CD4-positive, alpha-beta T cell (primary cell): ENCODE measurements at regions not wholly inside any gene's neighbourhood (a gene's known extent, or its start where the extent isn't known, plus 50 kb on each side); places are given as distances from the start of the nearest gene placed in this dataset.

Source experiments
- ATAC-seq: fragments of 200-7000 bp; cut with Tn5 transposase; one replicate; pipeline ENCODE4 v1.10.0; 2022; ENCODE audit warnings: mild to moderate bottlenecking; ENCODE audit not compliant: poor library complexity
- CTCF ChIA-PET: fragments of 350-600 bp; sonication (Branson Sonifier 250); formaldehyde crosslinking; loops from one replicate; lab custom pipeline; 2021; ENCODE audit warnings: antibody characterized with exemption, inconsistent platforms; lab: Charles Lee
- POLR2A ChIA-PET: fragments of 350-600 bp; sonication (Branson Sonifier 250); formaldehyde crosslinking; loops from one replicate; lab custom pipeline; 2021; ENCODE audit warnings: antibody characterized with exemption, inconsistent platforms; lab: Charles Lee
- DNase-seq, 14 experiments: peaks; one replicate each; pipeline ENCODE4 v3.0.0-alpha.2; 2013 to 2020; ENCODE audit warnings: mixed read lengths in 2 of 14
- H3K27ac ChIP-seq, 2 donors: one replicate each; pipeline versions ENCODE4 v1.5.1 to v1.7.0; 2013; ENCODE audit warnings: low read length in 2 of 2, low read depth in 1 of 2, mild to moderate bottlenecking in 1 of 2
- H3K27me3 ChIP-seq, 2 experiments: 1 replicate in 1 of 2; 2 replicates in 1 of 2; pipeline versions ENCODE4 v1.6.1 to v1.7.0; 2013; ENCODE audit warnings: low read length in 2 of 2, control low read depth in 1 of 2, mild to moderate bottlenecking in 1 of 2, moderate library complexity in 1 of 2; ENCODE audit not compliant: insufficient read depth in 2 of 2, control insufficient read depth in 1 of 2
- H3K36me3 ChIP-seq: one replicate; pipeline ENCODE4 v1.6.1; 2013; ENCODE audit warnings: low read length, control low read depth; ENCODE audit not compliant: insufficient read depth
- H3K4me1 ChIP-seq: one replicate; pipeline ENCODE4 v1.6.1; 2013; ENCODE audit warnings: low read length, control low read depth; ENCODE audit not compliant: insufficient read depth
- H3K4me3 ChIP-seq: one replicate; pipeline ENCODE4 v1.5.1; 2013; ENCODE audit warnings: mild to moderate bottlenecking, low read length, moderate library complexity
- H3K9me3 ChIP-seq, 2 experiments: 1 replicate in 1 of 2; 2 replicates in 1 of 2; pipeline versions ENCODE4 v1.6.1 to v1.7.0; 2013; ENCODE audit warnings: low read length in 2 of 2, mild to moderate bottlenecking in 2 of 2, control low read depth in 1 of 2, moderate library complexity in 1 of 2; ENCODE audit not compliant: control insufficient read depth in 1 of 2, insufficient read depth in 1 of 2
- H3K27ac Mint-ChIP-seq: one replicate; pipeline ENCODE4 v1.8.0; 2020; ENCODE audit warnings: mixed read lengths
- H3K27me3 Mint-ChIP-seq: one replicate; pipeline ENCODE4 v1.8.0; 2021; ENCODE audit warnings: mixed read lengths
- H3K36me3 Mint-ChIP-seq: one replicate; pipeline ENCODE4 v1.8.0; 2021; ENCODE audit warnings: low read depth, mixed read lengths
- H3K4me1 Mint-ChIP-seq: one replicate; pipeline ENCODE4 v1.8.0; 2021; ENCODE audit warnings: low read depth, mixed read lengths
- H3K4me3 Mint-ChIP-seq: one replicate; pipeline ENCODE4 v1.8.0; 2020; ENCODE audit warnings: mild to moderate bottlenecking, mixed read lengths
- H3K9me3 Mint-ChIP-seq: one replicate; pipeline ENCODE4 v1.8.0; 2020; ENCODE audit warnings: mixed read lengths
- CTCF ChIP-seq: fragments of 200-600 bp; IDR thresholded peaks from one replicate; pipeline ENCODE4 v1.8.0; 2022; ENCODE audit warnings: antibody characterized with exemption, mild to moderate bottlenecking
- intact Hi-C, 2 experiments: fragments of 100-400 bp; cut with DNase I in 1 of 2; cut with micrococcal nuclease in 1 of 2; formaldehyde crosslinking; loops; one replicate each; pipeline versions ENCODE4 v1.15.1 to v1.9.0; 2023 to 2025; cut with DNase I, micrococcal nuclease

GRCh38 chr2:23019476-23019875, 365.5 kb upstream of the KLHL29 start:
- Mint-ChIP-seq H3K27ac (no peak overlapping the region), H3K36me3 (no peaks in the 10 kb centered on the region), H3K9me3 (no peaks in the 10 kb centered on the region), H3K4me3 (no peak overlapping the region), H3K27me3 (no peaks in the 10 kb centered on the region), H3K4me1 (no peaks in the 10 kb centered on the region)
- no peak for ATAC-seq
- H3K36me3 ChIP-seq = no peaks in the 10 kb centered on the region
- CTCF ChIA-PET = no interaction called here
- no peak for TF ChIP-seq CTCF
- no peaks in the 10 kb centered on the region for H3K9me3 ChIP-seq
- POLR2A ChIA-PET = no interaction called here
- no peaks in the 10 kb centered on the region for H3K4me1 ChIP-seq
- no peak overlapping the region for H3K27ac ChIP-seq
- intact Hi-C loops = no loop called here
- no peaks in the 10 kb centered on the region for H3K27me3 ChIP-seq
- no peak overlapping the region for H3K4me3 ChIP-seq
- no peak for DNase-seq

GRCh38 chr2:23020659-23021058, 364.3 kb upstream of the KLHL29 start:
- Mint-ChIP-seq H3K36me3 (no peaks in the 10 kb centered on the region), H3K4me3 (no peak overlapping the region), H3K9me3 (no peaks in the 10 kb centered on the region), H3K27ac (no peak overlapping the region), H3K27me3 (no peaks in the 10 kb centered on the region), H3K4me1 (no peaks in the 10 kb centered on the region)
- Histone ChIP-seq H3K36me3 (no peaks in the 10 kb centered on the region), H3K9me3 (no peaks in the 10 kb centered on the region), H3K27me3 (peaks cover 0 to 2% of the 10 kb centered on the region in 2 experiments), H3K4me1 (no peaks in the 10 kb centered on the region), H3K4me3 (no peak overlapping the region), H3K27ac (no peak overlapping the region)
- ATAC-seq (no peak), DNase-seq (no peak)
- ChIA-PET POLR2A (no interaction called here), CTCF (no interaction called here)
- intact Hi-C loops = no loop called here
- TF ChIP-seq CTCF = no peak

- TF ChIP-seq CTCF = no peak
- H3K4me1 ChIP-seq = no peaks in the 10 kb centered on the region
- H3K4me3 Mint-ChIP-seq = no peak overlapping the region
- POLR2A ChIA-PET = no interaction called here
- H3K9me3 ChIP-seq = no peaks in the 10 kb centered on the region
- intact Hi-C loops = no loop called here
- no peak overlapping the region for H3K27ac Mint-ChIP-seq
- H3K27ac ChIP-seq = no peak overlapping the region
- no peaks in the 10 kb centered on the region for H3K36me3 Mint-ChIP-seq
- ATAC-seq = no peak
- no peaks in the 10 kb centered on the region for H3K4me1 Mint-ChIP-seq
- peaks cover 0 to 3% of the 10 kb centered on the region in 2 experiments for H3K27me3 ChIP-seq
- H3K27me3 Mint-ChIP-seq = no peaks in the 10 kb centered on the region
- CTCF ChIA-PET = no interaction called here
- no peaks in the 10 kb centered on the region for H3K36me3 ChIP-seq
- H3K9me3 Mint-ChIP-seq = no peaks in the 10 kb centered on the region
- no peak for DNase-seq
- no peak overlapping the region for H3K4me3 ChIP-seq
Observed at GRCh38 chr2:23021311-23022120, 363.5 kb upstream of the KLHL29 start.
